Cardiac muscle cell (in vitro differentiated cells and primary cell): ENCODE measurements at regions not wholly inside any gene's neighbourhood (a gene's known extent, or its start where the extent isn't known, plus 50 kb on each side); places are given as distances from the start of the nearest gene placed in this dataset.

Experiments used
- DNase-seq, 2 donors: peaks; one replicate each; pipeline versions ENCODE4 v3.0.0 to v3.0.0-alpha.2; 2010 to 2017; ENCODE audit warnings: low read depth in 1 of 2, low spot score in 1 of 2
- H3K27ac ChIP-seq: fragments of 200-600 bp; sonication (generic); 2 replicates; pipeline ENCODE4 v1.5.1; 2016
- H3K27me3 ChIP-seq: fragments of 200-600 bp; sonication (generic); 2 replicates; pipeline ENCODE4 v1.6.0; 2016; ENCODE audit warnings: control low read depth
- H3K36me3 ChIP-seq: fragments of 200-600 bp; sonication (generic); 2 replicates; pipeline ENCODE4 v1.5.1; 2016; ENCODE audit warnings: control low read depth
- H3K4me1 ChIP-seq: fragments of 200-600 bp; sonication (generic); 2 replicates; pipeline ENCODE4 v1.8.1; 2017; ENCODE audit warnings: low read depth, mild to moderate bottlenecking, mixed run types
- H3K4me3 ChIP-seq: fragments of 200-600 bp; sonication (generic); 2 replicates; pipeline ENCODE4 v1.5.1; 2016; ENCODE audit warnings: mild to moderate bottlenecking
- H3K9me3 ChIP-seq: fragments of 200-600 bp; sonication (generic); 2 replicates; pipeline ENCODE4 v1.5.1; 2017; ENCODE audit warnings: low read depth, mild to moderate bottlenecking, control low read depth
- TF ChIP-seq, protein P1 (sequence below): IDR thresholded peaks from 2 replicates; pipeline ENCODE4 v1.5.1; 2012; ENCODE audit warnings: low read depth, mild to moderate bottlenecking, low read length

DNA sequence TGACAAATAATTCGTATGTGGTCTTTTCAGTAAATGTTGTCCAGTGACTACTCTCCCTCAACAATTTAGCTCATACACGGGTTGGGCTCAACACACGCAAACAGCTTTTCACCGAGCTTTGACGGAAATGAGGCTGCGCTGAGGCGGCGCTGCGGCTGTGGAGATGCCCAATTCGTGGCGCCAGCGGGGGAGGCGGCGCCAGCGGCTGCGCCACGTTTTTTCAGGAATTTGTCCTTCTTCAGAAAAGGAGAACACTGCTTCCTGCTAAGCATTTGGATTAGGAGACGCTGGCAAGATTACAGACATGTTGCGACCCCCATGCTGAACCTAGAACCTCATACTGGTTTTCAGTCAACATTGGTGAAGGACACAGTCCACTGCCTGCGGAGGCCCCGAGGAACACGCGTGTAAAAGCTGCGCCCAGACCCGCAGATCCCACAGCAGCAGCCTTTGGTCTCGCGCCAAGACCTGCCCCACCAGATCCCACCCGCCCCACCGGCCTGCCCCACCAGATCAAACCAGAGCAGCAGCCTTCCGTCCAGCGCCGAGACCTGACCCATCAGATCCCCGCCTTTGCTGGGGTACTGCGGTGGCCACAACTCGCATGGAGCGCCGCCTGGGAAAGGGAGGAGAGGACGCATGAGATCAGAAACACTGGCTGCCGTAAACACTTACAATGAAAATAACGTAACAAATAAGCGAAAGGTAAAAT, 173.8 kb downstream of the TMEM18 start:
- Histone ChIP-seq H3K4me3 (no peak overlapping the region), H3K36me3 (no peaks in the 10 kb centered on the region), H3K9me3 (no peaks in the 10 kb centered on the region), H3K27ac (no peak overlapping the region), H3K4me1 (no peaks in the 10 kb centered on the region), H3K27me3 (no peaks in the 10 kb centered on the region)
- TF ChIP-seq, protein P1, sequence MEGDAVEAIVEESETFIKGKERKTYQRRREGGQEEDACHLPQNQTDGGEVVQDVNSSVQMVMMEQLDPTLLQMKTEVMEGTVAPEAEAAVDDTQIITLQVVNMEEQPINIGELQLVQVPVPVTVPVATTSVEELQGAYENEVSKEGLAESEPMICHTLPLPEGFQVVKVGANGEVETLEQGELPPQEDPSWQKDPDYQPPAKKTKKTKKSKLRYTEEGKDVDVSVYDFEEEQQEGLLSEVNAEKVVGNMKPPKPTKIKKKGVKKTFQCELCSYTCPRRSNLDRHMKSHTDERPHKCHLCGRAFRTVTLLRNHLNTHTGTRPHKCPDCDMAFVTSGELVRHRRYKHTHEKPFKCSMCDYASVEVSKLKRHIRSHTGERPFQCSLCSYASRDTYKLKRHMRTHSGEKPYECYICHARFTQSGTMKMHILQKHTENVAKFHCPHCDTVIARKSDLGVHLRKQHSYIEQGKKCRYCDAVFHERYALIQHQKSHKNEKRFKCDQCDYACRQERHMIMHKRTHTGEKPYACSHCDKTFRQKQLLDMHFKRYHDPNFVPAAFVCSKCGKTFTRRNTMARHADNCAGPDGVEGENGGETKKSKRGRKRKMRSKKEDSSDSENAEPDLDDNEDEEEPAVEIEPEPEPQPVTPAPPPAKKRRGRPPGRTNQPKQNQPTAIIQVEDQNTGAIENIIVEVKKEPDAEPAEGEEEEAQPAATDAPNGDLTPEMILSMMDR: no peak
- no peak for DNase-seq

DNA sequence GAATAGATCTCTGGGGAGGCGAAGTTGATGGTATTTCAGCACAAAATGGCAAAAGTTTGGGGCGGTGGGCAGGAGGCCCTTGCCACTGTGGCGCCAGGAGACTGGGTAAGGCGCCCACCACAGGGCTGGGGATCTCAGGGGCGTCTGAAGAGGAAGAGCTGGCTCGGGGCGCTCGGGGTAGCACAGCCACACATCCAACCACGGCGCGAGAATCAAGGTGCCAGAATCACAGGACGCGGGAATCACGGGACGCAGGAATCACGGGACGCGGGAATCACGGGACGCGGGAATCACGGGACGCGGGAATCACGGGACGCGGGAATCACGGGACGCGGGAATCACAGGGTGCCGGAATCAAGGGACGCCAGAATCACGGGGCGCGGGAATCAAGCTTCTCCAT, 174.4 kb downstream of the TMEM18 start:
- no peak for DNase-seq
- Histone ChIP-seq H3K9me3 (no peaks in the 10 kb centered on the region), H3K4me3 (no peak overlapping the region), H3K36me3 (no peaks in the 10 kb centered on the region), H3K27me3 (no peaks in the 10 kb centered on the region), H3K27ac (no peak overlapping the region), H3K4me1 (no peaks in the 10 kb centered on the region)
- TF ChIP-seq, protein P1: no peak

DNA sequence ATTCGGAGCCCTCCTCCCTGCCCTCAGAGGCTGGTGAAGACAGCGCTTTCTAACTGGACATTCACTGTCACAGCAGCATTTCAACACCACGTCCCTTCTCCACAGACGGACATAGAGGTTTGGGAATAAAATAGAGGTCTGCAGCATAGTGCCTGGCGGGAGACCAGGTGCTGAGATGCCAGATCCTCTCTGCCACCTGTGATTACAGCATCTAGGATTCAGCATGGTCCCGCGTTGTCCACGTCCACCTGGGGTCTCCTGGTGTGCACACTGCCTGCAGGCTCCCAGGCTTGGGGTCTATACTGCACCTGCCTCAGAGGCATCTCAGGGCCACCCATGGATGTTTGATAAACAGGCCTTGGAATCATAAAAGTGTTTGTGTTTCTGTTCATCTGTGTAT, 175.5 kb downstream of the TMEM18 start:
- Histone ChIP-seq H3K36me3 (no peaks in the 10 kb centered on the region), H3K9me3 (no peaks in the 10 kb centered on the region), H3K27me3 (no peaks in the 10 kb centered on the region), H3K27ac (no peak overlapping the region), H3K4me3 (no peak overlapping the region), H3K4me1 (no peaks in the 10 kb centered on the region)
- no peak for DNase-seq
- TF ChIP-seq, protein P1: no peak

DNA sequence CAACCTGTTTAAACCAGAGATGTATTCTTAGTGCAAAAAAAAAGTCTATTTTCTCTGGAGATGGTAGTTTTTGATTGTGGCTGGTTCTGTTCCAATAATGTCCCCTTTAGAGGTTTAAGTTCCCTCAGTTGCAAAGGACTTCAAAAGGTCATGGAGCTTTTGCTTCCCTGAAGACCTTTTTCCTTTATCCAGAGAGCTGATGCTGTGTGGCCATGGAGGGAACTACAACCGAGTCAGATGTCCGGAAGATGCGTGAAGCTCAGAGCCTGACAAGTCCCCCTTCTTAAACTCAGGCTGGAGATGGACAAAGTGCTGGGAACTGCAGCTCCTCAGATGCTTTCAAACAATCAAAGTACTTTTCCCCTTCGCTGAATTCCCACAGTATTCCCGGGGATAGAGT, 176.1 kb downstream of the TMEM18 start:
- TF ChIP-seq, protein P1: no peak
- DNase-seq: no peak
- Histone ChIP-seq H3K4me3 (no peak overlapping the region), H3K9me3 (no peaks in the 10 kb centered on the region), H3K4me1 (no peaks in the 10 kb centered on the region), H3K27ac (no peak overlapping the region), H3K36me3 (no peaks in the 10 kb centered on the region), H3K27me3 (no peaks in the 10 kb centered on the region)

DNA sequence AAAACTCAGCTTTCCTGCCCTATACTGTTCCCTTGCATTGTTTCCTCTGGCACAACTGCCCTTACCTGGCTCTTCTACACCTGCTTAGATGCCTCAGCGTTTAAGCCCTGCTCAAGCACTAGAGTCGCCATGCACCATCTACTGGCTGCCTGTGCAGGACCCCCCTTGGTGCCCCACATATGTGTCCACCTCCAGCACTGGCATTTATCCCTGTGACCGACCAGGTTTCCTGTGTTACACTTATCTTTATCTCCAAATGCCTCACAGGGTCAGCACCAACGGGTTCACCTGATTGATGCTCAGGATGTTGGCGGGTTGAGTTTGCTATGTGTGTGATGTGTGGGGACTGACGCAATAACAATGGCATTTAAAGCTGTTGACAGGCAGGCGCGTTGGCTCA, 177.5 kb downstream of the TMEM18 start:
- Histone ChIP-seq H3K27ac (no peak overlapping the region), H3K27me3 (no peaks in the 10 kb centered on the region), H3K4me1 (no peaks in the 10 kb centered on the region), H3K9me3 (no peaks in the 10 kb centered on the region), H3K36me3 (no peaks in the 10 kb centered on the region), H3K4me3 (no peak overlapping the region)
- TF ChIP-seq, protein P1: no peak
- no peak for DNase-seq
